ENCODE measurements at regions not wholly inside any gene's neighbourhood (a gene's known extent, or its start where the extent isn't known, plus 50 kb on each side); places are given as distances from the start of the nearest gene placed in this dataset.
"Not testable (repeated sequence)": the region's sequence is repeated elsewhere in the genome, so short reads cannot be mapped to it uniquely, and the experiment has no call there.

- DNase-seq (ENCODE audit: low read depth) = no peak
These were observed 369.3 kb upstream of the ADARB2 start for GRCh38 chr10:2106641-2107040.

GRCh38 chr10:2099321-2099720, 362.0 kb upstream of the ADARB2 start:
- no peak for DNase-seq (ENCODE audit: low read depth)

GRCh38 chr10:2097937-2098336, 360.6 kb upstream of the ADARB2 start:
- no peak for DNase-seq (ENCODE audit: low read depth)

GRCh38 chr10:2094171-2094570, 356.8 kb upstream of the ADARB2 start:
- no peak for DNase-seq (ENCODE audit: low read depth)

DNA sequence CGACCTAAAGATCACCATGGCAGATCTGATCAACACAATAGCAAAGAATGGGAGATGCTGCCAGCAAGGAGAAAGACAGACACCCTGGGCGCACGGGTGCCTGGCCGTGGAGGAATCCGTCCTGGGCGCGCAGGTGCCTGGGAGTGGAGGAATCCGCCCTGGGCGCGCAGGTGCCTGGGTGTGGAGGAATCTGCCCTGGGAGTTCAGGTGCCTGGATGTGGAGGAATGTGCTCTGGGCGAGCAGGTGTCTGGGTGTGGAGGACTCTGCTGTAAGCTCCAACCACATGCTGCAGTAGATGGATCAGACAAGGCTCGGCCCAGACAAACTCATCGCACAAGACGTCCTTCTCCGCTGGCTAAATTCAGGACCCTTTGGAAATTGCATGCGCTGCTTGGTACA, 346.3 kb upstream of the ADARB2 start:
- no peak for DNase-seq (ENCODE audit: low read depth)

- no peak for DNase-seq (ENCODE audit: low read depth)
These were observed 344.2 kb upstream of the ADARB2 start for GRCh38 chr10:2081501-2081900.

GRCh38 chr10:2079603-2080078, 342.3 kb upstream of the ADARB2 start:
- no peak for DNase-seq (ENCODE audit: low read depth)

- DNase-seq (ENCODE audit: low read depth) = no peak
These were observed 339.9 kb upstream of the ADARB2 start for GRCh38 chr10:2077231-2077630.

DNA sequence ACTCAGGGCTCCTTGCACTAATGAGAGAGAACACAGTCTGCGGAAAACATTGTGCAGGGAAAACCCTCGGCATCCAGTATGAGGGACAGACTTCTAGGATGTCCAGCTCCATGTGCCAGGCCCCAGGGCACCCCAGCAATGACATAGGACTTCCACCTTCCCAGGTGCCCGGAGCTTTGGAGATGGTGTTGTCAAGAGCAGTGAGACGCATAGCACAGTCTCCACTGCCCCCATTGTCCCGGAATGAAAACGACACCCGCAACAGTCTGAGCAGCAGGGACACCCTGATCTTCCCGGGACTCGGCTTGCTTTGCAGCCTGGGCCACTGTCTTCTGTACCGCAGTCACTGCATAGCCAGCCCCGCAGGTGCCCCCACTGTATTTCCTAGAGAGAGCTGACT, 339.2 kb upstream of the ADARB2 start:
- no peak for DNase-seq (ENCODE audit: low read depth)

DNA sequence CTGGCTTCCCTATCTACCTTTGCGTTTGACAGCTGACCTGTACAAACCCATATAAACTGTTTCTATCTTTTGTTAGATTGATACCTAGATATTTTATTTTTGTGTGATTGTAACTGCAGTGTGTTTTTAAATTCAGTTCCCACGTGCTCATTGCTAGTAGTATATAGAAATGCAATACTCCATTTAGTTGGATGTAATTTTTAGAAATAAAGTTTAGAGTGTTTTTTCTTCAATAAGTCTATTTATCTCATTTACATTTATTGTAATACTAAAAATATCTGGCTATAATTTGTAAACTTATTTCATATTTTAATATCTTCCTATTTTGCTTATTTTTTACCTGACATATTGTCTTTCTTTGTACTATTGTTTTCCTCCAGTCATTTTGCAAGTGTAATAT, 329.7 kb upstream of the ADARB2 start:
- DNase-seq (ENCODE audit: low read depth) = no peak

GRCh38 chr10:2054728-2055127, 317.4 kb upstream of the ADARB2 start:
- DNase-seq (ENCODE audit: low read depth) = no peak

GRCh38 chr10:2053805-2054204, 316.5 kb upstream of the ADARB2 start:
- DNase-seq (ENCODE audit: low read depth) = no peak

GRCh38 chr10:2051108-2051507, 313.8 kb upstream of the ADARB2 start:
- DNase-seq (ENCODE audit: low read depth) = no peak

DNA sequence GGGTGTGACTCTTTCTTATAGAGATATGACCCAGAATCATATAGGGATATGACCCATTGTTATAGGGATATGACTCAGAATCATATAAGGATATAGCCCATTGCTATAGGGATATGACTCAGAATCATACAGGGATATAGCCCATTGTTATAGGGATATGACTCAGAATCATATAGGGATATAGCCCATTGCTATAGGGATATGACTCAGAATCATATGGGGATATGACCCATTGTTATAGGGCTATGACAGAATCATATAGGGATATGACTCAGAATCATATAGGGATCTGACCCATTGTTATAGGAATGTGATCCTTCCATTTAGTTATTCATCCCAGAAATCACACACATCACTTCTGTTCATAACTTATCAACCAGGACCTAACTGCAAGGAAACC, 312.2 kb upstream of the ADARB2 start:
- no peak for DNase-seq (ENCODE audit: low read depth)

GRCh38 chr10:2048337-2048973, 311.1 kb upstream of the ADARB2 start:
- DNase-seq (ENCODE audit: low read depth) = no peak

DNA sequence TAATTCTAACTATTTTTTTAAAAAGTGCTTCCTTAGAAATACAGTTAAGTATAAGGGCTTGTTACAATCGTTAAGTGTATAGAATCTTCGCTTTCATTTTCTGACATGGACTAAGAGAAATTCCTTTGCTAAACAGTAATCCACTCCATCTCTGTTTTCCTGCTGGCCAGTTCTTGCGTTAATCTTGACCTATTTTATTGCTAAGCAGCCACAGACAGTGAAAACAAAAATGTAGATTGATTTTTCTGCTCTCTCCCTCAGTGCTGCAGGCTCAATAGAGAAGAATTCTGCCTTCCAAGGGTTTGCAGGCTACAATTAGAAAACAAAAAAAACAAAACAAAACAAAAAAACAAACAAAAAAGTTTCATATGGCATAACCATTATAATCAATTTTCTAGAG, 310.4 kb upstream of the ADARB2 start:
- DNase-seq (ENCODE audit: low read depth) = no peak

GRCh38 chr10:2043379-2043778, 306.1 kb upstream of the ADARB2 start:
- DNase-seq (ENCODE audit: low read depth) = no peak

DNA sequence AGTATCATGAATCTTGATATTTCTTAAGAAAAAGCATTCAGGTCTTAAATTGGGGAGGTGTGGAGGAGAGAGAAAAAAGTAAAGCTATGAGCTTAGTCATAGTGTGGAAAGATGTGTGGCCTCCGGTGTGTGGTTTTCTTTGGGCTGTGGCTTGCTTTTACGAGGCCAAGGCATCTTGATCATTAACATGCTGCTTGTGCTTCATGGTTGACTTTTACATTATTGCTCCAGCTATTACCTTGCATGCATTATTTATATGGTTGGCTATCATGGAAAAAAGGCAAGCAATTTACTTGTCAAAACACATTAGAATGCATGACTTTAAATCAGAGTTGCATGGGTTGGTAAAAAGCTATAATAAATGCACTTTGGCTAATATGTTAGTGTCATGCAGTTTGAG, 300.7 kb upstream of the ADARB2 start:
- no peak for DNase-seq (ENCODE audit: low read depth)

DNA sequence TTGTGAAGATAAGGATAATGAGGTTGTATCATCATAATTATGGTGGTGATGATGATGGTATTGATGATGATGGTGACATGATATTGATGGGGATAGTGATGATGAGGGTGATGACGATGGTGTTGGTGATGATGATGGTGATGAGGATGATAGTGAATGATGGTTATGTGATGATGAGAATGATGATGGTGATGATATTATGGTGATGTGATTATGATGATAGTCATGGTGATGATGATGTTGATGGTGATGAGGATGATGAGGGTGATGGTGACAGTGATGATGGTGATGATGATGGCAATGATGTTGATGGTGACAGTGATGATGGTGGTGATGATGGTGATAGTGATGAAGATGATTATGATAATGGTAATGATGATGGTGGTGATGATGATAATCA, 299.9 kb upstream of the ADARB2 start:
- no peak for DNase-seq (ENCODE audit: low read depth)

- no peak for DNase-seq (ENCODE audit: low read depth)
These were observed 298.9 kb upstream of the ADARB2 start for GRCh38 chr10:2036209-2036608.

DNA sequence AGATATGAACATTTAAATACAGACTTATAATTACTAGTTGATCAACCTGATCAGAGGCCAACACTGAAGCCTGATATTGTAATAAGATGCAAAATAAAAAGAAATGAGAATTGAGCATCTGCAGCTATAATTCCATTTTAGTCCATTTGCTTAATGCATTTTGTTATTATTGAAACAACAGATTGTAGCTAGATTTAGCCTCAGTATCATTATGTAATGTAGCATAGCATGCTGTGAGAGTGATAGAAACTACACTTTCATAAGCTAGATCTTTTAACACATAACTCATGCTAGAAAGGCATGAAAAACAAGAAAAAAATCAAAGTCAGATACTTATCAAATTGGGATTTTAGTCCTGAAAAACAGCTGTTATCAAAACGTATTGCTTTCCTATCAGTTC, 292.7 kb upstream of the ADARB2 start:
- no peak for DNase-seq (ENCODE audit: low read depth)

DNA sequence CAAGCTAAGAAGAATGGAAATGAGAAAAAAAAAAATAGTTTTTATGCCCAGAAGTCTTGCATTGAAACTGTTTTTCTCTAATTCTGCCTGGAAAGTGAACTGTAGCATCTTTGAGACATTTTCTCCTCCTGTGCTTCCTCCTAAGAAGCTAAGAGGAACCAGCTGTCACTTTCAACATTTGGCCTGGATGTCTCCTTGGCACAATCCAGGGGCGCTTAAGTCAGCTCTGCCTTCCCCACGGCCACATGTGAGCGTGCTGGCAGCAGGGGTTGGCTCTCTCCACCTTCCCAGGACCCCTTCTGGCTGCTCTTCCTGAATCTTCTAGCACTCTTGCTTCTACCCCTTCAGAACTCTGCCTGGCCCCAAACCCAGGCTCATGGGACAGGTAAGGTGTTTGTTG, 289.6 kb upstream of the ADARB2 start:
- no peak for DNase-seq (ENCODE audit: low read depth)

DNA sequence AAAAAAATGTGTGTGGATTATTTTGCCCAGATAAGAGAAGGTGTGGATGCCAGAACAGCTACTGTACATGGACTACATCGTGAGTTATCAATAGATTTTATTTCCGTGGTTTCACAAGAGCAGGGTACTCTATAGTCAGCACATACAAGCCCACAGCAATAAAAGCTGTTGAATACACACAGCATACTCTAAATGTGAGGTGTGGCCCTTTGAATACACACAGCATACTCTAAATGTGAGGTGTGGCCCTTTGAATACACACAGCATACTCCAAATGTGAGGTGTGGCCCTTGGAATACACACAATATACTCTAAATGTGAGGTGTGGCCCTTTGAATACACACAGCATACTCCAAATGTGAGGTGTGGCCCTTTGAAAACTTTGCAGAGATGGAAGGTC, 287.4 kb upstream of the ADARB2 start:
- DNase-seq (ENCODE audit: low read depth) = not testable (repeated sequence)

GRCh38 chr10:2023687-2024086, 286.4 kb upstream of the ADARB2 start:
- no peak for DNase-seq (ENCODE audit: low read depth)

DNA sequence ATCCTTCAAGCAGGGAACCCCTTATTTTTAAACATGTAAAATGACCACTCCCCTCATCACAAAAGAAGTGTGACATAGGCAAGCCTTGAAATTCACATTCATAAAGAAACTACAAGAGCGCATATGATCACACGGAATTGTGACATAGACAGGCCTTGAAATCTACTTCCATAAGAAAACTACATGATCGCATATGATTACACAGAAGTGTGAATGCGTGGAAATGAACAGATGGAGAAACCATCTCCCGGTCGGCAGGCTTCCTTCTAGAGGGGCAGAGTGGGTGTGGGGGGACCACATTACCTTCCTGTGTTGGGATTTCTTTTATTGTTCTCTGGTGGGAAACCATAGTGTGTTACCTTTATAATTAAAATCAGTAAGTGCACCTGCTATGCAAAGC, 285.1 kb upstream of the ADARB2 start:
- DNase-seq (ENCODE audit: low read depth) = no peak
